Lower lobe of right lung (tissue), 2 donors: ENCODE measurements at regions not wholly inside any gene's neighbourhood (a gene's known extent, or its start where the extent isn't known, plus 50 kb on each side); places are given as distances from the start of the nearest gene placed in this dataset.

Source experiments
- ATAC-seq, 2 donors: fragments of 200-7000 bp; cut with Tn5 transposase; one replicate each; pipeline ENCODE4 v1.9.1; 2020 to 2022; ENCODE audit warnings: mild to moderate bottlenecking in 2 of 2, moderate library complexity in 2 of 2
- DNase-seq: peaks from one replicate; pipeline ENCODE4 v3.0.0-alpha.2; 2020
- H3K27ac ChIP-seq: fragments of 200-600 bp; one replicate; pipeline ENCODE4 v1.8.0; 2022
- H3K27me3 ChIP-seq: fragments of 200-600 bp; one replicate; pipeline ENCODE4 v1.8.0; 2022; ENCODE audit warnings: low read depth
- H3K36me3 ChIP-seq: fragments of 200-600 bp; one replicate; pipeline ENCODE4 v1.8.0; 2022; ENCODE audit warnings: mild to moderate bottlenecking
- H3K4me1 ChIP-seq: fragments of 200-600 bp; one replicate; pipeline ENCODE4 v1.8.0; 2022
- H3K4me3 ChIP-seq: fragments of 200-600 bp; one replicate; pipeline ENCODE4 v1.8.0; 2022; ENCODE audit warnings: mild to moderate bottlenecking
- H3K9me3 ChIP-seq: fragments of 200-600 bp; one replicate; pipeline ENCODE4 v1.8.0; 2022
- intact Hi-C: fragments of 100-400 bp; cut with DNase I; formaldehyde crosslinking; loops from one replicate; pipeline ENCODE4 v1.11.0; 2022
- TF ChIP-seq, protein P1 (sequence below): fragments of 200-600 bp; IDR thresholded peaks from one replicate; pipeline ENCODE4 v1.8.0; 2022; ENCODE audit warnings: antibody characterized with exemption, mild to moderate bottlenecking
- donor health status: DM: no; HTN: yes; CAD: no; lungs with severe emphysema.

DNA sequence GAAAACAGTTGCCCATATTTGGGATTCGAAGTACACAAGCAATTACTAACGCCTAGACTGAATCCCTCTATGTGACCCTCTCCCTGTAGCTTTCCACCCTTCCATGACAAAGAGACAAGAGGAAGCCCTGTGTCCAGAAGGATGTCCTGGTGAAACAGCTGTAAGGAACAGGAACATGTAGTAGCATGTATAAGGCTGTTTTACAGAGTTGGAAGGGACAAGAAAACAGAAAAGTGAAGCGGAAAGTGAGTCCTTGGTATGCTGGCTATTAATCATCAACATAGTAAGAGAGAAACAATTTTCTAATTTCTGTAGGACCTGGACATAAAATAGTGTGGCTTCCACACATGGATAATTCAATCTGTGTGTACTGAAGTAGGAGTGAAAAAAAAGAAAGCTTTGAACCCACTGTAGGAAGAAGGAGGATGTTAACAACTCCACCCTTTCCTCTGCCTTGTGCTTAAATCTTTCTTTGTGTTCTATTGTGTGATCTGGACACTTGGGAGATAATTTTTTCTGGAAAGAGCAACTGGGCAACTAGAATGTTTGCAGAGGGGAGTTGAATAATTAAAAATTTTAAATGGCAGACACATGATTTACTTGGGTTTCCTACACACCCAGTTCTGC is 162.3 kb upstream of the ZSWIM2 start:
- Histone ChIP-seq H3K27ac (no peak overlapping the region), H3K36me3 (no peaks in the 10 kb centered on the region), H3K9me3 (no peaks in the 10 kb centered on the region), H3K27me3 (no peaks in the 10 kb centered on the region), H3K4me3 (no peak overlapping the region), H3K4me1 (no peaks in the 10 kb centered on the region)
- TF ChIP-seq, protein P1, sequence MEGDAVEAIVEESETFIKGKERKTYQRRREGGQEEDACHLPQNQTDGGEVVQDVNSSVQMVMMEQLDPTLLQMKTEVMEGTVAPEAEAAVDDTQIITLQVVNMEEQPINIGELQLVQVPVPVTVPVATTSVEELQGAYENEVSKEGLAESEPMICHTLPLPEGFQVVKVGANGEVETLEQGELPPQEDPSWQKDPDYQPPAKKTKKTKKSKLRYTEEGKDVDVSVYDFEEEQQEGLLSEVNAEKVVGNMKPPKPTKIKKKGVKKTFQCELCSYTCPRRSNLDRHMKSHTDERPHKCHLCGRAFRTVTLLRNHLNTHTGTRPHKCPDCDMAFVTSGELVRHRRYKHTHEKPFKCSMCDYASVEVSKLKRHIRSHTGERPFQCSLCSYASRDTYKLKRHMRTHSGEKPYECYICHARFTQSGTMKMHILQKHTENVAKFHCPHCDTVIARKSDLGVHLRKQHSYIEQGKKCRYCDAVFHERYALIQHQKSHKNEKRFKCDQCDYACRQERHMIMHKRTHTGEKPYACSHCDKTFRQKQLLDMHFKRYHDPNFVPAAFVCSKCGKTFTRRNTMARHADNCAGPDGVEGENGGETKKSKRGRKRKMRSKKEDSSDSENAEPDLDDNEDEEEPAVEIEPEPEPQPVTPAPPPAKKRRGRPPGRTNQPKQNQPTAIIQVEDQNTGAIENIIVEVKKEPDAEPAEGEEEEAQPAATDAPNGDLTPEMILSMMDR, result no peak
- DNase-seq (no peak), ATAC-seq (no peak)
- intact Hi-C loops, result no loop called here

DNA sequence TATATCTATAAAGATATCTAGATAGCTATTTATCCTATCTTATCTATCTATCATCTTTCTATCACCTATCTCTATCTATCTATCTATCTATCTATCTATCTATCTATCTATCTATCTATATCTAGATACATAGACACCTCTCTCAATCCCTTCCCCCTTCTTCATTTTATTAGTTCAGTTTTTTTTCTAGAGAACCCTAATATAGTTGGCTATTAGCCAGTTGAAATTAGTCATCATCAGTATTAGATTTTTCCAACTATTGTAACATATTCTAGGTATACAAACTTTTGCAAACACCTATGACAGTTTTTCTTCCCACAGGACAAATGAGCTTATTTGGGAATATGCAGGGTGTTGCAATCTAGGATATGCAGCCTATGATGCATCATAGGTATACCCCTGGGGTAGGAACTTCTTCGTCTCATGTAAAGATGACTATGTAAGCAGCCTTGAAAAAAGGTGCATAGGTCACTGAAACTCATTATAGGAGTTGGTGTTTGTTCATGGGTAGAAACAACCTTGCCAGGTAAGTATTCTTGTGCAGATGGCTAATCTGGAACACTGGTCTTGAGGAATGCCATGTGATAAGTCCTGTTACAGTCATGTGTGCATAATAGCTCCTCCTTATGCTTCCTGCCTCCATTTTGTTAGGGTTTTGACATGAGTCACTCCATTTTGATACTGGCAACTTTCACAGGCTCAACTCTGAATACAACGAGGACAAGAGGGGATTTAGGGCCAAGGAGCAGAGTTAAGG is 160.7 kb upstream of the ZSWIM2 start:
- H3K27me3 ChIP-seq, result no peaks in the 10 kb centered on the region
- no peak for ATAC-seq
- intact Hi-C loops, result no loop called here

DNA sequence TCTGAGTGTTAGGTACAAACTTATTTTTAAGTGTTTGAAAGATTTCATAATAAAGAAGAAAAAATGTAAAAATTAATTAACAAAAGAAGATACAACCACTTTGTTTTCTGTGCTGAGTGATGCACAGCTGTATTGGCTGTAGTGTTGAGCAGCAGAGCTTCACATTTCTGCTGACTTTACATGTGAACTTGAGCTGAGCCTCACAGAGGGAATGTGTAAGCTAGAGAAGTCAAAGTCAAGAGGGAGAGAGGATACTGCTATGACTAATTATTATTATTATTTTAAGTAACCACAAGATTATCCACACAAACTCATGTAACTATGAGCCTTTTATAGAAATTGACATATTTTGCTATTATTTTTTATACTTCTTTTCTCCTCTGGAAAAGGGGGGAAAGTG is 159.1 kb upstream of the ZSWIM2 start:
- H3K4me3 ChIP-seq, result no peak overlapping the region
- no peak overlapping the region for H3K27ac ChIP-seq
- DNase-seq (no peak), ATAC-seq (no peak)
- H3K9me3 ChIP-seq, result no peaks in the 10 kb centered on the region
- no peaks in the 10 kb centered on the region for H3K27me3 ChIP-seq
- TF ChIP-seq, protein P1, result no peak
- H3K4me1 ChIP-seq, result no peaks in the 10 kb centered on the region
- no peaks in the 10 kb centered on the region for H3K36me3 ChIP-seq
- intact Hi-C loops, result no loop called here

More for the DNA sequence above, 160.7 kb upstream of the ZSWIM2 start:
- H3K36me3 ChIP-seq, result no peaks in the 10 kb centered on the region
- H3K27ac ChIP-seq, result no peak overlapping the region
- no peak overlapping the region for H3K4me3 ChIP-seq
- no peaks in the 10 kb centered on the region for H3K4me1 ChIP-seq
- DNase-seq, result no peak
- TF ChIP-seq, protein P1, result no peak
- H3K9me3 ChIP-seq, result no peaks in the 10 kb centered on the region

DNA sequence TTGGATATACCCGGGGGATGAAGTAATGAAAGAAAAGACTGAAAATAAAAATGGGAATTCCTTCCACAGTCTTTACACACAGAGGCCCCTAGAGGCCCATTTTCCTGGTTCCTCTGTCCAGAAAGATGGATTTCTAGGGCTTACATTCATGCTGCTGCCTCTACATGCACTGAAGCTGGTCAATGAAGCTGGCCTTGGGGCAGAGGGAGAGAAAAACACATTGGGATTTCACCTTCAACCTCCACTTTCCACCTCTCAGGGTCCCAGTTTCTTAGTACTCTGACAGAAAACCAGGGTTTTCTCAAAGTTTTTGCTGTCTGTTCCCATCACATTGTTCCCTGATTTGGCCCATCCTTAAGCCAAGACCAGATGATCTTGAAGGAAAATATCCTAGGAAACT is 154.6 kb upstream of the ZSWIM2 start:
- Histone ChIP-seq H3K4me3 (peak overlapping the region; percentile 20), H3K27me3 (no peaks in the 10 kb centered on the region), H3K4me1 (no peaks in the 10 kb centered on the region), H3K9me3 (no peaks in the 10 kb centered on the region), H3K36me3 (no peaks in the 10 kb centered on the region), H3K27ac (no peak overlapping the region)
- TF ChIP-seq, protein P1, result no peak
- intact Hi-C loops, result no loop called here
- ATAC-seq (no peak), DNase-seq (no peak)

DNA sequence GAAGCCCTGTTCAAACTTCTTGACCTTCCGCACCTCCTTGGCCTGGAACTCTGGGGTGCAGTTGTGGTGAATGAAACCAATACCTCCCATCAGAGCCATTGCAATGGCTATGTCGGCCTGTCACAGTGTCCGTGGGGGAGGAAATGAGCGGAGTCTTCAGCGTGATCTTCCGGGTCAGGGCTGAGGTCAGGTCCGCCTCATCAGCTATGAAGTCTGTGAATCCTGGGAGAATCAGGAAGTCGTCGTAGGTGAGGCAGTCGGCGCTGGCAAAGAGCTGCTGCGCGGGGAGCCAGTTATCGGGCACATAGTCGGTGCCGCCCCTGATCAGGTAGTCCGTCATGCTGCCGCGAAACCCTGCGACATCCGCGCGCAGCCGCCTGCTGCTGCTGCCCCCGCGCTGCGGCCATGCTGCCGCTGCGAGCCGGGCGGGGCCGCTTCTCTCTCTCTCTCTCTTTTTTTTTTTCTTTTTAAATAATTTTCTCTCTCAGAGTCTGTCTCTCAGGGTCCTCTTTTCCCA is 154.1 kb upstream of the ZSWIM2 start:
- peak overlapping the region; percentile 20 for H3K4me3 ChIP-seq
- H3K27ac ChIP-seq, result no peak overlapping the region
- intact Hi-C loops, result no loop called here
- TF ChIP-seq, protein P1, result no peak
- no peak for DNase-seq
- H3K9me3 ChIP-seq, result no peaks in the 10 kb centered on the region
- no peaks in the 10 kb centered on the region for H3K36me3 ChIP-seq
- H3K27me3 ChIP-seq, result no peaks in the 10 kb centered on the region
- ATAC-seq, result peak in 1 of 2 donors; percentile 25
- no peaks in the 10 kb centered on the region for H3K4me1 ChIP-seq
